D341Med (cell line): ENCODE measurements at regions not wholly inside any gene's neighbourhood (a gene's known extent, or its start where the extent isn't known, plus 50 kb on each side); places are given as distances from the start of the nearest gene placed in this dataset.

Experiments
- DNase-seq: peaks from one replicate; pipeline ENCODE4 v3.0.0; 2012; ENCODE audit warnings: low spot score

DNA sequence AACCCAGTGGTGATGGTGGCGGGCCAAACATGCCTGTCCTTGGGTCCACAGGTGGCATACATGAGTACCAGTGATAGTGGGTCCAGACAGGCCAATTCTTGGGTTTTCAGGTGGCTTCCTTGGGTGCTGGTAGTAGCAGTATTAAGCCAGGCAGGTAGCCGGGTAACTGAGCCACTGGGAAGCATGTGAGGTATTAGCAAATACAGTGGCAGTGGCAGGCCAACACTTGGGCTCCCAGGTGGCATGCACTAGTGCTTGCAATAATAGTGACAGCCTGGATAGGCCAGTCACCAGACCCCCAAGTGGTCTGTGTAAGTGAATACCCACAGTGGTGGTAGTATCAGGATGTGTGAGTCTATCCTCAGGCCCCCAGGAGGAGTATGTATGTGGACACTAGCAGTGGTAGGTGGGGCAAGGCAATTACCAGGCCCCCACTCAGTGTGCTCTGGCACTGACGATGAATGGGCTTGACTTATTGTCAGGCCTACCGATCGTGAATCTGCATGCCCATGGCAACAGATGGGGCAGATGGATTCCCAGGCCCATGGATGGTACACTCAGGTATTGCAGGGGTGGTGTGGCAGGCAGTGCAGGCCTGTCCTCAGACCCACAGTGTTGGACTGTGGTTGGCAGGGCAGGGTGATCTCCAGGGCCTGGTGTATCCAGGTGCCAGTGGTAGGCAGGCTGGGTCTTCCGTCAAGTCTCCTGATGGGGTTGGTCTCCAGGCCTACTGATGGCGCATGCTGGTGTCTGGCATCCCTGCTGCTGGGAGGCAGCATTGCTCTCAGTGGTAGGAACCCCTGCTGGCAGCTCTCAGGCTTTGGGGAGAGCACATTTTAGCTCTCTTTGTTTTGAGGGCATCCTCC, 840.7 kb downstream of the FAM181B start:
- DNase-seq, result no peak

- no peak for DNase-seq
These were observed 845.3 kb downstream of the FAM181B start for GRCh38 chr11:81888391-81888790.

GRCh38 chr11:81887671-81888070, 846.0 kb downstream of the FAM181B start:
- no peak for DNase-seq

GRCh38 chr11:81886406-81887075, 847.1 kb downstream of the FAM181B start:
- no peak for DNase-seq

DNA sequence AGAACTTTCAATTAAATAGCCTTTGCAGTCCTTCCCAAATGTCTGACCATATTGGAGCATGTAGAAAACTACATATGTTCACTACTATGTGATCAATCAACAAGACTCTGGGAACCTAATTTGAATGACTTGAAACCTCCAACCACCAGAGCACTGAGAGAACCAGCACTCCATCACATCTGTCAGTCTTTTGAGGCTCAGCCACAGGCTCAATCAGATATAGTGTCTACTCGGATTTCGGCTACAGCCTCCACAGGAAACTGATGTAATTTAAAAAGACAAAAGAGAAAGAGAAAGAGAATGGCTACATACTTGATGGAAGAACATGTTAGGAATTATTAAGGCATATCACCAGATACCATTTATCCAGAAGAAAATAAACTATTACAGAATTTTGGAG, 859.0 kb downstream of the FAM181B start:
- no peak for DNase-seq

DNA sequence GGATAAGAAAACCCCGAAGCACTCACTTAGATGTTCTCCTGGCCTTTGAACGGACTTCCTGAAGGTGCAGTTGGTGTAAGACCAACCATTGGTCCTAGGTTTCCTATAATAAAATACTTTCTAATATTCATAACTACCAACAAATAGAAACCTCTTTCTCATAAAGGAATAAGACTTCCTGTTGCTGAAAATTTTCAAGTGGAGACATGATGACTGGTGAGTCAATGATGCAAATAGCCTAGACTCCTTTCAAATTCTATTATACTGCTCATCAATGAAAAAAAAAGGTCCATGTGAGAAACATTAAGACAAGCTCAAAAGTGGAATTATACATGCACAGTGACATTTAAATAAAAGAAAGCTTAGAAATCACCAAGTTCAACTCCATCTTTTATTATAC, 862.8 kb downstream of the FAM181B start:
- DNase-seq, result no peak

DNA sequence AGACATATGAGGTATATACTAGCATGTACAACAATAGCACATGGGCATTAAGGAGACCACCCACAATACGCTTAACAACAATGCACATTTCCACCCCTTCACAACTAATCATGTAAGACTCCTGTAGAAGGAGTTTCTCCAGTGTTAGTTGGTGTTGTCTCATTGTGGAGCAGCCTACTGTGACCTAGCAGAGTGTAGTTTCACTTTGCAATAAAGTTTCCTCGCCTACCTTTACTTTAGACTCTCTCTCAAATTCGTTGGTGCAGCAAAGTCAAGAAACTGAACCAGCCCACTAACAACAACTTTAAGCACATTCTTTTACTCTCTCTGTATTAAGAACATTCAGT, 863.6 kb downstream of the FAM181B start:
- no peak for DNase-seq

DNA sequence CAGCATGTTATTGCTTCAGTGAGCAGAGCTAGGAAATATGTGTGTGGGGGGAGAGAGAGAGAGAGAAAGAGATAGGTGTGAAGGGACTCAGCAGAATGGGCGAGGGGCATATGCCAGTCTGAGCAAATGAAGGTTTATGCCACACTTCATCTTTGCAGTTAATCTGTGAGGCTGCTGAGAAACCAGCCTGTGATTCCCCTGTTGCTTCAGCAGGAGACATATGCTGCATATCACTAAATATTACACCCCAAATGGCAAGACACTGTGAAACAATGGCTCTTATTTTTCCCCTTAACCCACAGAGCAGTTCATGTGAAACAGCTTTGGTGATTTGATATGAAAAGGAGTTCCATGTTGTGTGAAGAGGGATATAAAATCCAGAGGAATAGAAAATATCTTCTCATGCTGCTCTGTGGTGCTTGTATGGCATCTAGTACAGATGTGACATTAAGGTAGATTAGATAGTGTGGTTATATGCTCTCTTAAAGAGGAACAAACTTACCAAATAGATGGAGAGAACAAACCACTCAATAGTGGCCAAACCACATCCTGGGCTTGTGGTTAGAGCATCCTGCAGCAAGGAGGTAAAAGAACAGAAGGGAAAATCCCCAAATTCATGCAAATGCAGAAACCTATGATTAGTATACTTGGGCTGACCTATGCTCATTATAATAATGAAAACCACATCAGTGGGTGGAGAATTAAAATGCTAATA, 864.2 kb downstream of the FAM181B start:
- DNase-seq, result no peak

- DNase-seq, result no peak
These were observed 866.8 kb downstream of the FAM181B start for GRCh38 chr11:81866896-81867295.

DNA sequence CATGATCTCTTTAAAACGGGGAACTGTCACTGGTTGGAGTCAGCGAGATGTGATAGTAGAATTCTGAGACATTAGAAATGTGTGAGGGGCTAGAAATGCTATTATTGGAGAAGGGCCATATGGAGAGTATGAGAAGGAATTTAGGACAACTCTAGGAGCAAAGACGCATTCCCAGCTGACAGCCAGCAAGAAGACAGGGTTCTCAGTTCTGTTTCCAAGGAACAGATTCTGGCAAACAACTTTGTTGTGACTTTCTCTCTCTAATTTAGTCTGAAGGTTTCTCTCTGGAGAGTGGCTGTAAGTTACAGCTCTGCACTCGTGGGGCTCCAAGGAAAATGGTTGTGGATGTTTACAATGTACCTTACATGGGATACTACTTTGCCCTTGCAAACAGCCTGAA, 876.3 kb downstream of the FAM181B start:
- DNase-seq, result no peak

DNA sequence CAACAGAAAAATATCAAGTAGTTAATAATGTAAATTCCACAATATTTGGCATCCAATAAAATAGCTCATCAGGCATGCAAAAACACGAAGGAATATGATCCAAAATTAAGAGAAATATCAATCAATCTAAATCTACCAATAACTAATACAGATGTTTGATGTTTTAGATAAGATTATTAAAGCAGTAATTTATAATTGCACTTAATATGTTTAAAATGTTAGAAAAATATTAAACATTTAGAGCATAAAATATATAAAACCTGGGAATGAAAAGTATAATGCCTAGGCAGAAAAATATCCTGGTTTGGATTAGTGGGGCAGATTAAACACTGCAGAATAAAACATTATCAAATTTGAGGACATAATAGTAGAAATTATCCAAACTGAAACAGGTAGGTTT, 879.9 kb downstream of the FAM181B start:
- DNase-seq, result no peak

GRCh38 chr11:81852896-81853295, 880.8 kb downstream of the FAM181B start:
- no peak for DNase-seq

DNA sequence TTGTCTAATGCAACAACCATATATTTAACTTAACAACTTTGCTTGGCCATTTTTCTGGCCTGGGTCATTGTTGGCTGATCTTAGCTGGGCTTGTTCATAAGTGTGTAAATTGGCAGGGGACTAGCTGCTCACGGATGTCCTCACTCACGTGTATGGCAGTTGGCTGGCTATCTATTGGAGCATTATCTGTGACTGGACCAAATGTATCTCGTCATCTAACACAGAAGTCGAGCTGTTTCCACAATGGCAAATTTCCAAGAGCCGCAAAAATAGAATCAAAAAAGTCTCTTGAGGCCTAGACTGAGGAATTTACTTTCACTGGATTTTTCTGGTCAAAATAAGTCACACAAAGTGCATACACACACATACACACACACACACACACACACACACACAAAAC, 893.3 kb downstream of the FAM181B start:
- no peak for DNase-seq

- DNase-seq, result no peak
These were observed 893.7 kb downstream of the FAM181B start for GRCh38 chr11:81839976-81840375.

GRCh38 chr11:81839016-81839415, 894.6 kb downstream of the FAM181B start:
- no peak for DNase-seq

- no peak for DNase-seq
These were observed 903.7 kb downstream of the FAM181B start for GRCh38 chr11:81829976-81830375.

DNA sequence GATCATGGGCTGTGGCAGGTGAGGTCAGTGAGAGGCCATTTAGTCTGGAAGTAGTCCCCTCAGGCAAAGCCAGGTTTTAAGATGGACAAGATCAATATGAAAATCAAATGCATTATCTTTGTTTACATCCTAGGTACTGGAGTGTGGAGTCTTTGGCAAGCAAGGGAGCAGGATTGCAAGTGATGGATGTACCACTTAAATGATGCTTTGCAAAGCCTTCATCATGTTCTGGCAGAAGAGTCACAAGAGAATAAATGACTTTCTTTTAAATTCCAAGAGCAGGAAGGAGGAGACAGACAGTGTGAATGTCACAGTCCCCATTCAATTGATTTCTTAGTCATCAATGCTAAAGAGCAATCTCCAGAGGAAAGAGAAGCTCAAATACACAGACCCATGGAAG, 908.3 kb downstream of the FAM181B start:
- DNase-seq, result no peak

DNA sequence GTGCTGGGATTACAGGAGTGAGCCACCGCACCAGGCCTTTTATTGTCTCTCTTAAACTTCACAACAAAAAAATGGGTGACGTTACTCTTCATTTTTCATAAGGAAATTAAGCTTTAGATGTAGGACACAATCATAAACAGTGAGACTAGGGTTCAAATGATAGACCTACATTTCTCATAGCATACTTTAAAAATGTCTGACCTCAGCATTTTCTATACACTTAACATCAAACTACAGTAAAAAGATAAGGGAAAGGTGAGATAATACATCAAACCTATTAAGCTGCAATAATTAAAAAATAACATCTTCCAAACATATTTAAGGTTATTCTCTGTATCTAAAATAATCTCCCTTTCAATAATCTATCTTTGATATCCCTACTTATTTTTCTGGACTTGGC, 914.2 kb downstream of the FAM181B start:
- DNase-seq, result no peak

DNA sequence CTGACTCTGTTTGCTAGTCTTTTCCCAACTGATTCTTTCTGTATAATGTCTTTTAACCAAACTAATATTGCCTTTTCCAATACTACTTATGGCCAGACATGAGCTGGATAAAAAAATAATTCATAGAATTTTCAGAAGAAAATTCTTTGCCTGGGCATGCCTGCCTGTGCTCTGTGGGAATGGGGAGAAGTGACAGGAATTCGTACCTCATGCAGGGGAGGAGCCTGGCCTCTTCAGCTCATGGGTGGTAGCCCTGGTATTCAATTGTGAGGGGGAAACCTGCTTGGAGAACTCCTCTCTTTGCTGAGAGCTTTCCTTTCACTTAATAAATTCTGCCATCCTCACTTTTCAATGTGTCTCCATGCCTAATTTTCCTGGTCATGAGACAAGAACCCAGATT, 928.8 kb downstream of the FAM181B start:
- no peak for DNase-seq

- no peak for DNase-seq
These were observed 931.1 kb downstream of the FAM181B start for GRCh38 chr11:81802591-81802990.

DNA sequence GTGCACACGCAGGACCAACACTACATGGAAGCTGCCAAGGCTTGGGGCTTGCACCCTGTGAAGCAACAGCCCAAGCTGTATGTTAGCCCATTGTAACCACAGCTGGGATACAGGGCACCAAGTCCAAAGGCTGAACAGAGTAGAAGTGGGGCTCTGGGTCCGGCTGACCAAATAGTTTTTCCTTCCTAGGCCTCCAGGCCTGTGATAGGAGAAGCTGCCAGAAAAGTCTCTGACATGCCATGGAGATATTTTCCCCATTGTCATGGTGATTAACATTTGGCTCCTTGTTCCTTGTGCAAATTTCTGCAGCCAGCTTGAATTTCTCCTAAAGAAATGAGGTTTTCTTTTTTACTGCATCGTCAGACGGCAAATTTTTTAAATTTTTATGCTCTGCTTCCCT, 941.2 kb downstream of the FAM181B start:
- DNase-seq, result no peak

- peak; percentile 26 for DNase-seq
These were observed 946.0 kb downstream of the FAM181B start for GRCh38 chr11:81787584-81788049.

- DNase-seq, result no peak
These were observed 961.5 kb downstream of the FAM181B start for GRCh38 chr11:81772166-81772565.
